Cerebellar cortex (tissue), 1 donor: ENCODE measurements at regions not wholly inside any gene's neighbourhood (a gene's known extent, or its start where the extent isn't known, plus 50 kb on each side); places are given as distances from the start of the nearest gene placed in this dataset.
A peak's percentile ranks its signal among the peaks of the same experiment; 100 is the strongest.

ENCODE experiments used
- DNase-seq: peaks from one replicate; pipeline ENCODE4 v3.0.0-alpha.2; 2015; ENCODE audit warnings: low spot score

GRCh38 chr17:31715446-31715845 lies 143.6 kb downstream of the COPRS start:
- DNase-seq = no peak

- no peak for DNase-seq
Measured at GRCh38 chr17:31704483-31704882, 154.6 kb downstream of the COPRS start.

GRCh38 chr17:31702041-31702440 lies 157.0 kb downstream of the COPRS start:
- DNase-seq = no peak

GRCh38 chr17:31700973-31701372 lies 158.1 kb downstream of the COPRS start:
- no peak for DNase-seq

- no peak for DNase-seq
Measured at GRCh38 chr17:31699886-31700285, 159.2 kb downstream of the COPRS start.

- DNase-seq = no peak
Measured at GRCh38 chr17:31699281-31699680, 159.8 kb downstream of the COPRS start.

GRCh38 chr17:31698751-31699150 lies 160.3 kb downstream of the COPRS start:
- no peak for DNase-seq

- DNase-seq = no peak
Measured at GRCh38 chr17:31697838-31698237, 161.2 kb downstream of the COPRS start.

GRCh38 chr17:31696703-31697325 lies 162.2 kb downstream of the COPRS start:
- no peak for DNase-seq

- peak; percentile 97 for DNase-seq
Measured at GRCh38 chr17:31696184-31696602, 162.9 kb downstream of the COPRS start.

GRCh38 chr17:31695456-31696090 lies 163.5 kb downstream of the COPRS start:
- DNase-seq = peak; percentile 90

- DNase-seq = no peak
Measured at GRCh38 chr17:31693433-31694220, 165.4 kb downstream of the COPRS start.

GRCh38 chr17:31692632-31693031 lies 166.4 kb downstream of the COPRS start:
- no peak for DNase-seq

- no peak for DNase-seq
Measured at GRCh38 chr17:31692027-31692426, 167.0 kb downstream of the COPRS start.

GRCh38 chr17:31691251-31691905 lies 167.7 kb downstream of the COPRS start:
- DNase-seq = no peak

- no peak for DNase-seq
Measured at GRCh38 chr17:31690151-31690551, 168.9 kb downstream of the COPRS start.

GRCh38 chr17:31688701-31689100 lies 170.3 kb downstream of the COPRS start:
- no peak for DNase-seq

GRCh38 chr17:31687505-31688126 lies 171.4 kb downstream of the COPRS start:
- no peak for DNase-seq

GRCh38 chr17:31686495-31686894 lies 172.5 kb downstream of the COPRS start:
- DNase-seq = no peak

- DNase-seq = no peak
Measured at GRCh38 chr17:31684901-31685300, 174.1 kb downstream of the COPRS start.

GRCh38 chr17:31680126-31680525 lies 178.9 kb downstream of the COPRS start:
- DNase-seq = no peak

- no peak for DNase-seq
Measured at GRCh38 chr17:31679667-31680066, 179.4 kb downstream of the COPRS start.
